Choroid plexus epithelial cell (primary cell): ENCODE measurements at regions not wholly inside any gene's neighbourhood (a gene's known extent, or its start where the extent isn't known, plus 50 kb on each side); places are given as distances from the start of the nearest gene placed in this dataset.
A peak's percentile ranks its signal among the peaks of the same experiment; 100 is the strongest.

Experiments used
- DNase-seq: peaks from one replicate; pipeline ENCODE4 v3.0.0-alpha.2; 2010; ENCODE audit warnings: low read depth
- H3K4me3 ChIP-seq: 2 replicates; pipeline ENCODE4 v1.5.1; 2011; ENCODE audit warnings: low read depth, mild to moderate bottlenecking, control low read depth, low read length, moderate library complexity
- CTCF ChIP-seq: conservative IDR thresholded peaks from 2 replicates; pipeline ENCODE4 v1.5.1; 2011; ENCODE audit warnings: low read depth, mild to moderate bottlenecking, control low read depth, inconsistent platforms, low read length, moderate library complexity

DNA sequence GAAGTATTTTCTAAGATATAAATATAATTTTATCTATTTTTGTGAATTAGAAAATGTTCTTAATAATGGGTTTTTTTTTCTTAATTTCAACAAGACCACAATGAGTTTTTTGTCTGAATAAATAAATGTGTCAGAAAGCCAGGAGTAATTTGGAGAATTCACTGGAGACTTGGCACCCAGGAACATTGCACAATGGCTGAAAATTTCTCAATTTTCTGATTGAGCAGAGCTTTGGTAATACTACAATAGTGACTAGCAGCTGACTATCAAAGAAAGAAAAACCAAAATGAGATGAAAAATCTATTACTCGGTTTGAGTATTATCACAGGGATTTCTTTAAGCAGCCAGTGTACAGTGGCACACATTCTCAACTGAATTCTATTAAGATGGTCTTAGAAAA is 394.4 kb upstream of the PCDH20 start:
- TF ChIP-seq CTCF, result no peak
- no peak for DNase-seq
- H3K4me3 ChIP-seq, result no peak overlapping the region

DNA sequence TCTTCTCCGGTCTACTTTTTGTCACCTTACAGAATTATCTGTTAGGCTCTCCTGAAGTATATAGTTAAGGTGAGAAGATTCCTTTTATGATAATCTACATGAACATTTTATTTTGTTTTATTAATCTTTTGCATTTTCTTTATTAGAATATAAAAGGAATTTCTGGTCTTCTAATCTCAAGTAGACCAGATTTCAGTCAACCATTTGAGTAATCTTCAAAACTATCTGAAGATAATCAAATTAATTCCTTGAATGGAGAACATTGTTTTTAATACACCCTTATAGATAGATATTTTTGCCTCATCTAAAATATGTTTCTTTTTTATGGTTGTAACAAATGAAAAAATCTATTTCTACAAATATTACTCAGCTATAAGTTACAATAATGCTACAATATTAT is 381.7 kb upstream of the PCDH20 start:
- no peak overlapping the region for H3K4me3 ChIP-seq
- no peak for TF ChIP-seq CTCF
- no peak for DNase-seq

DNA sequence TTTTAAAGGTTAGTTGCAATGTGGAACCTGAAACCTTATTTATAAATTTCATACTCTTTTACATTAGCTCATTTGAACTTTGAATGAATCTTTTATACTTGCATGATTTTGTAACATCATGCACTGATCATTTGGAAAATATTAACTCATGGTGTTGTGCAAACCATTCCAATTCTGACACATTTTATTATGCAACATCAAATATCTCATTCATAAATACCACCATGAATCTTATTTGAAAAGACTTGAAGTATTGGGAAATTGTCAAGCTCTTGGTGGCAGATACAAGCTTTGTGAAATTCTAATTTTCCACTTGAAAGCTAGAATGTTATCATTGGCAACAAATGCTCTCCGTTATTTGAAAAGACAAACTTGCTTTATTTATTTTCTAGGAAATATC is 379.9 kb upstream of the PCDH20 start:
- no peak overlapping the region for H3K4me3 ChIP-seq
- no peak for TF ChIP-seq CTCF
- DNase-seq, result peak; percentile 4

- no peak for TF ChIP-seq CTCF
- H3K4me3 ChIP-seq, result no peak overlapping the region
- no peak for DNase-seq
Observed at GRCh38 chr13:61779456-61779855, 363.8 kb upstream of the PCDH20 start.

DNA sequence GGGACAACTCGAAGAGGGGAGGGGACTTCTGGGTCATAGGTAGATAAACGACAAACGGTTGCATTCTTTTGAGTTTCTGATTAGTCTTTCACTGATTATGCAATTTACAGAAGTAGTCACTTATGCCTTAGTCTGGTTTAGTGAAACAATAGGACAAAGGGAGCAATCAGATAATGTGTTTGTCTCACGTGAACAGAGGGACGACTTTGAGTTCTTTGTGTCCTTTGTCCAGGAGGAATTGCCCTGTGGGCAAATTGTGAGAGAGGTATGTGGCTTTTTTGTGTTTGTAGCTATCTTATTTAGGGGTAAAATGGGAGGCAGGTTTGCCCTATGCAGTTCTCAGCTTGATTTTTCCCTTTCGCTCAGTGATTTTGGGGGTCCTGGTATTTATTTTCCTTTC is 362.9 kb upstream of the PCDH20 start:
- no peak for TF ChIP-seq CTCF
- no peak for DNase-seq
- H3K4me3 ChIP-seq, result no peak overlapping the region

DNA sequence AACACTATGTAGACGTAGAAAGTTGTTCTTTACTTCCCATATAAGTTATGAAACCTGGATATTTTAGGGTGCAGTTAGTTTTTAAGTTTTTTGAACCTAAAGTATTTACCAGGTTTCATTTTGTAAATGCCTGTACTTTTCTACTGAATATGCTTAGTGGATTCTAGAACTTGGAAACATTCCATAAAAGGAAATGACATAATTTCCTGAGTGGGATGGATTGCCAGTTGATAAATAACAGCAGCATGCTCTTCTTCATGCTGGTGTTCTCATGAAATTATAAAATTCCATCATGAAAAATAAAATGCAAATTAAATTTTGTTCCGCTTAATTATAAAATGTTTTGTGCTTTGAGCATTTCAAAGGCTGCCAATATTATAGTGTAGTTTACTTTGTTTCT is 362.2 kb upstream of the PCDH20 start:
- DNase-seq, result peak; percentile 18
- H3K4me3 ChIP-seq, result no peak overlapping the region
- no peak for TF ChIP-seq CTCF

DNA sequence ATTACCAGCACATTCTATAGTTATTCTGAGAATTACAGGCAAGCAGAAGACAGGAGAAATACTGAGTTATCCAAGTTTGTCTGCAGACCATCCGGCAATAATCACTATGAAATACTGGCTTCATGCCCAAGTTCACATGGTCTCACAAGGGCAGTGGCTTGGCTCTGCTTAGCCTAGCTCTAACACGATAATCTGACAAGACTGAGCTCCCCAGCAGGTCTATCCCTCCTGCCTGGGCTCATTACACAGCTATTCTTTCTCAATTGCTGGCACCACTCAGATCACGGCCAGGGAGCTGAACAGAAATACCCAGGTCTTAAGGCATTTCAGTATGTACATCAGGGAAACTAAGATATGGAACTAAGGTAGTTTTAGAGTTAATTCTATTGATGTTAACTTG is 361.6 kb upstream of the PCDH20 start:
- DNase-seq, result peak; percentile 23
- TF ChIP-seq CTCF, result no peak

More for the DNA sequence above, 361.6 kb upstream of the PCDH20 start:
- no peak overlapping the region for H3K4me3 ChIP-seq
